Islet of Langerhans (tissue), 1 donor: ENCODE measurements at regions not wholly inside any gene's neighbourhood (a gene's known extent, or its start where the extent isn't known, plus 50 kb on each side); places are given as distances from the start of the nearest gene placed in this dataset.

Experiments used
- FAIRE-seq: peaks from one replicate; lab custom pipeline; 2011; peaks lifted over from hg19 to GRCh38; lab: Jason Lieb, UNC

GRCh38 chr2:117714745-117715417, 99.6 kb upstream of the DDX18 start:
- no peak for FAIRE-seq

GRCh38 chr2:117716505-117716904, 98.0 kb upstream of the DDX18 start:
- no peak for FAIRE-seq

GRCh38 chr2:117717072-117717471, 97.4 kb upstream of the DDX18 start:
- FAIRE-seq: no peak

- FAIRE-seq: no peak
These were observed 96.4 kb upstream of the DDX18 start for GRCh38 chr2:117718048-117718447.

- FAIRE-seq: no peak
These were observed 93.7 kb upstream of the DDX18 start for GRCh38 chr2:117720765-117721164.

- FAIRE-seq: no peak
These were observed 91.0 kb upstream of the DDX18 start for GRCh38 chr2:117723483-117723882.

- no peak for FAIRE-seq
These were observed 90.5 kb upstream of the DDX18 start for GRCh38 chr2:117723888-117724434.

- no peak for FAIRE-seq
These were observed 87.7 kb upstream of the DDX18 start for GRCh38 chr2:117726747-117727146.

GRCh38 chr2:117737846-117738245, 76.6 kb upstream of the DDX18 start:
- FAIRE-seq: no peak

- FAIRE-seq: no peak
These were observed 75.3 kb upstream of the DDX18 start for GRCh38 chr2:117738991-117739839.

GRCh38 chr2:117745537-117745936, 69.0 kb upstream of the DDX18 start:
- FAIRE-seq: no peak

- FAIRE-seq: no peak
These were observed 58.7 kb upstream of the DDX18 start for GRCh38 chr2:117755768-117756167.

- peak; percentile 88 for FAIRE-seq
These were observed 53.6 kb upstream of the DDX18 start for GRCh38 chr2:117760916-117761315.

GRCh38 chr2:117762454-117762853, 52.0 kb upstream of the DDX18 start:
- no peak for FAIRE-seq

- FAIRE-seq: no peak
These were observed 50.7 kb upstream of the DDX18 start for GRCh38 chr2:117763804-117764203.
